HepG2 (cell line): ENCODE measurements at regions not wholly inside any gene's neighbourhood (a gene's known extent, or its start where the extent isn't known, plus 50 kb on each side); places are given as distances from the start of the nearest gene placed in this dataset.

ENCODE experiments used
- CBX5 ChIP-seq: sonication (generic); formaldehyde crosslinking; IDR thresholded peaks from 2 replicates; pipeline ENCODE4 v1.4.0; 2020; ENCODE audit warnings: missing genetic modification reagents, borderline replicate concordance
- DNMT3B ChIP-seq: conservative IDR thresholded peaks from 2 replicates; pipeline ENCODE4 v1.6.1; 2016; ENCODE audit warnings: missing biosample characterization, control low read depth
- GATAD2A ChIP-seq: IDR thresholded peaks from 2 replicates; pipeline ENCODE4 v1.6.1; 2016
- JUN ChIP-seq: sonication (generic); formaldehyde crosslinking; IDR thresholded peaks from 2 replicates; pipeline ENCODE4 v1.4.0; 2020; ENCODE audit warnings: mild to moderate bottlenecking, missing genetic modification reagents
- KDM3A ChIP-seq: IDR thresholded peaks from 2 replicates; pipeline ENCODE4 v1.6.1; 2018; ENCODE audit warnings: low read depth, missing compliant biosample characterization
- MAX ChIP-seq: IDR thresholded peaks from 2 replicates; pipeline ENCODE4 v1.6.1; 2012; ENCODE audit warnings: inconsistent platforms
- MXD4 ChIP-seq: IDR thresholded peaks from 2 replicates; pipeline ENCODE4 v1.6.1; 2016; ENCODE audit warnings: mild to moderate bottlenecking, missing biosample characterization, missing genetic modification reagents
- NR2F1 ChIP-seq, 2 experiments: fragments of 450-650 bp in 1 of 2; formaldehyde crosslinking in 1 of 2; IDR thresholded peaks; 2 replicates each; pipeline versions ENCODE4 v1.5.0 to v1.6.1; 2016 to 2020; ENCODE audit warnings: mild to moderate bottlenecking in 1 of 2, missing compliant biosample characterization in 1 of 2, missing genetic modification reagents in 1 of 2, moderate library complexity in 1 of 2
- TCF7 ChIP-seq: sonication (generic); IDR thresholded peaks from 2 replicates; pipeline ENCODE4 v1.6.1; 2016; ENCODE audit warnings: antibody characterized with exemption, low read depth
- YEATS4 ChIP-seq: sonication (generic); formaldehyde crosslinking; IDR thresholded peaks from 2 replicates; pipeline ENCODE4 v1.4.0; 2020; ENCODE audit warnings: missing genetic modification reagents, borderline replicate concordance
- ZEB1 ChIP-seq: IDR thresholded peaks from 2 replicates; pipeline ENCODE4 v1.6.1; 2012; ENCODE audit warnings: mild to moderate bottlenecking, low read depth, inconsistent platforms; ENCODE audit not compliant: insufficient replicate concordance
- ZFP82 ChIP-seq: sonication (generic); formaldehyde crosslinking; IDR thresholded peaks from 2 replicates; pipeline ENCODE4 v1.5.1; 2020; ENCODE audit warnings: mild to moderate bottlenecking, missing genetic modification reagents, borderline replicate concordance
- ZNF317 ChIP-seq: sonication (generic); formaldehyde crosslinking; IDR thresholded peaks from 2 replicates; pipeline ENCODE4 v1.5.0; 2020; ENCODE audit warnings: mild to moderate bottlenecking, missing genetic modification reagents
- ZNF331 ChIP-seq: sonication (generic); formaldehyde crosslinking; IDR thresholded peaks from 2 replicates; pipeline ENCODE4 v1.4.0; 2020; ENCODE audit warnings: missing genetic modification reagents
- ZNF543 ChIP-seq: sonication (generic); formaldehyde crosslinking; IDR thresholded peaks from 2 replicates; pipeline ENCODE4 v1.4.0; 2020; ENCODE audit warnings: mild to moderate bottlenecking, missing genetic modification reagents
- TF ChIP-seq, protein P1 (sequence below): sonication (generic); formaldehyde crosslinking; IDR thresholded peaks from 2 replicates; pipeline ENCODE4 v1.4.0; 2020; ENCODE audit warnings: mild to moderate bottlenecking, missing genetic modification reagents, borderline replicate concordance
- TF ChIP-seq, protein P2 (sequence below): sonication (generic); formaldehyde crosslinking; IDR thresholded peaks from 2 replicates; pipeline ENCODE4 v1.4.0; 2020; ENCODE audit warnings: missing genetic modification reagents
- TF ChIP-seq, protein P3 (sequence below), 2 experiments: IDR thresholded peaks; 2 replicates each; pipeline ENCODE4 v1.6.1; 2011 to 2012; ENCODE audit warnings: low read length in 2 of 2, borderline replicate concordance in 1 of 2, low read depth in 1 of 2, mild to moderate bottlenecking in 1 of 2, moderate library complexity in 1 of 2
- TF ChIP-seq, protein P4 (sequence below): IDR thresholded peaks from 2 replicates; pipeline ENCODE4 v1.6.1; 2016; ENCODE audit warnings: low read depth

DNA sequence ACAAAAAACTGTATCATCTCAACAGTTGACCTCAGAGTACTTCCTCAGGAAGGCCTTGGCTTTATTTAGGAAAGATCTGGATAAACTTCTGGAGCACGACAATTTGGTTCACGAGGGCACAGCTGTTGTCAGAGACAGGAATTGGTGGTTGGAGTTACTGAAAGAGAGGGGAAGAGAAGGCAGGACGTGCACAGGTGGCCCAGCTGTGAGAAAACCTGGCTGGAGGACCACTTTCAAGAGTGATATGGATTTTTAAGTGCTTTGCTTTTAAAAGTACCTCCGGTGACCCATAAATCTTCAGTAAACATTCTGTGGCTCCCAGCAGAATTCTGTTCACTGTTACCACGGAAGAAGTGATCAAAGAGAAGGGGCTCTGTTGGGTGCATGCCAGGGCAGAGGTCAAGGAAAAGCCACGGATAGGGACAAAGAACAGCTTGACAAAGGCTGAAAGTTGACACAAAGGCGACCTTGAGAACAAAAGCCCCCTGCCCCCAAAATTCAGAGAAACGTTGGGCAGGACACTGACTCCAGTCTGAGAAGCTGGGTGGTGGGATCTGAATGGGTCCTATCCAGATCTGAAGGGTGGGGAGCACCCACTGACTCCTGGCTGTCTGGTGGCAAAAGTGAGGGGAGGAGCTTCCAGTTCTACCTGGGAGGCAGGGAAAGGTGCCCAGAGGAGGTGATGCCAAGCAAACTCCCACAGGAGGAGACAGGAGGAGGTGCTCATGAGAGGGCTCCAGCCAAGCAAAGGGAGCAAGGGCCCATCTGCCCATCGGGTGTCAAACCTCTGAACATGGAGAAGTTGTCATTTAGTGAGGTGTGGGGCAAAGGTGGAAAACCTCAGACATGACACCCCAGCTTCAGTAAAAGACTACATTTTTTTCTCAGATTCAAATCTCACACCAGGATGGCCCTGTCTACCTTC is 89.4 kb upstream of the UXS1 start (continued):
- TF ChIP-seq, protein P1, sequence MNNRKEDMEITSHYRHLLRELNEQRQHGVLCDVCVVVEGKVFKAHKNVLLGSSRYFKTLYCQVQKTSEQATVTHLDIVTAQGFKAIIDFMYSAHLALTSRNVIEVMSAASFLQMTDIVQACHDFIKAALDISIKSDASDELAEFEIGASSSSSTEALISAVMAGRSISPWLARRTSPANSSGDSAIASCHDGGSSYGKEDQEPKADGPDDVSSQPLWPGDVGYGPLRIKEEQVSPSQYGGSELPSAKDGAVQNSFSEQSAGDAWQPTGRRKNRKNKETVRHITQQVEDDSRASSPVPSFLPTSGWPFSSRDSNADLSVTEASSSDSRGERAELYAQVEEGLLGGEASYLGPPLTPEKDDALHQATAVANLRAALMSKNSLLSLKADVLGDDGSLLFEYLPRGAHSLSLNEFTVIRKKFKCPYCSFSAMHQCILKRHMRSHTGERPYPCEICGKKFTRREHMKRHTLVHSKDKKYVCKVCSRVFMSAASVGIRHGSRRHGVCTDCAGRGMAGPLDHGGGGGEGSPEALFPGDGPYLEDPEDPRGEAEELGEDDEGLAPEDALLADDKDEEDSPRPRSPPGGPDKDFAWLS: 0 out of 2 replicates have a peak, but pooled peaks have one; percentile 27
- TF ChIP-seq JUN (CRISPR knock-in tag): 0 out of 2 replicates have a peak, but pooled peaks have one; percentile 5
- peak; percentile 63; the same call in 1 of the 2 replicates for TF ChIP-seq YEATS4 (CRISPR knock-in tag)
- TF ChIP-seq GATAD2A: peak; percentile 97
- TF ChIP-seq DNMT3B: 0 out of 2 replicates have a peak, but pooled peaks have one; percentile 26
- TF ChIP-seq, protein P2, sequence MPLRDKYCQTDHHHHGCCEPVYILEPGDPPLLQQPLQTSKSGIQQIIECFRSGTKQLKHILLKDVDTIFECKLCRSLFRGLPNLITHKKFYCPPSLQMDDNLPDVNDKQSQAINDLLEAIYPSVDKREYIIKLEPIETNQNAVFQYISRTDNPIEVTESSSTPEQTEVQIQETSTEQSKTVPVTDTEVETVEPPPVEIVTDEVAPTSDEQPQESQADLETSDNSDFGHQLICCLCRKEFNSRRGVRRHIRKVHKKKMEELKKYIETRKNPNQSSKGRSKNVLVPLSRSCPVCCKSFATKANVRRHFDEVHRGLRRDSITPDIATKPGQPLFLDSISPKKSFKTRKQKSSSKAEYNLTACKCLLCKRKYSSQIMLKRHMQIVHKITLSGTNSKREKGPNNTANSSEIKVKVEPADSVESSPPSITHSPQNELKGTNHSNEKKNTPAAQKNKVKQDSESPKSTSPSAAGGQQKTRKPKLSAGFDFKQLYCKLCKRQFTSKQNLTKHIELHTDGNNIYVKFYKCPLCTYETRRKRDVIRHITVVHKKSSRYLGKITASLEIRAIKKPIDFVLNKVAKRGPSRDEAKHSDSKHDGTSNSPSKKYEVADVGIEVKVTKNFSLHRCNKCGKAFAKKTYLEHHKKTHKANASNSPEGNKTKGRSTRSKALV (CRISPR knock-in tag): peak; percentile 46; the same call in 1 of the 2 replicates
- TF ChIP-seq ZFP82: peak; percentile 53; the same call in 1 of the 2 replicates
- TF ChIP-seq, protein P3, sequence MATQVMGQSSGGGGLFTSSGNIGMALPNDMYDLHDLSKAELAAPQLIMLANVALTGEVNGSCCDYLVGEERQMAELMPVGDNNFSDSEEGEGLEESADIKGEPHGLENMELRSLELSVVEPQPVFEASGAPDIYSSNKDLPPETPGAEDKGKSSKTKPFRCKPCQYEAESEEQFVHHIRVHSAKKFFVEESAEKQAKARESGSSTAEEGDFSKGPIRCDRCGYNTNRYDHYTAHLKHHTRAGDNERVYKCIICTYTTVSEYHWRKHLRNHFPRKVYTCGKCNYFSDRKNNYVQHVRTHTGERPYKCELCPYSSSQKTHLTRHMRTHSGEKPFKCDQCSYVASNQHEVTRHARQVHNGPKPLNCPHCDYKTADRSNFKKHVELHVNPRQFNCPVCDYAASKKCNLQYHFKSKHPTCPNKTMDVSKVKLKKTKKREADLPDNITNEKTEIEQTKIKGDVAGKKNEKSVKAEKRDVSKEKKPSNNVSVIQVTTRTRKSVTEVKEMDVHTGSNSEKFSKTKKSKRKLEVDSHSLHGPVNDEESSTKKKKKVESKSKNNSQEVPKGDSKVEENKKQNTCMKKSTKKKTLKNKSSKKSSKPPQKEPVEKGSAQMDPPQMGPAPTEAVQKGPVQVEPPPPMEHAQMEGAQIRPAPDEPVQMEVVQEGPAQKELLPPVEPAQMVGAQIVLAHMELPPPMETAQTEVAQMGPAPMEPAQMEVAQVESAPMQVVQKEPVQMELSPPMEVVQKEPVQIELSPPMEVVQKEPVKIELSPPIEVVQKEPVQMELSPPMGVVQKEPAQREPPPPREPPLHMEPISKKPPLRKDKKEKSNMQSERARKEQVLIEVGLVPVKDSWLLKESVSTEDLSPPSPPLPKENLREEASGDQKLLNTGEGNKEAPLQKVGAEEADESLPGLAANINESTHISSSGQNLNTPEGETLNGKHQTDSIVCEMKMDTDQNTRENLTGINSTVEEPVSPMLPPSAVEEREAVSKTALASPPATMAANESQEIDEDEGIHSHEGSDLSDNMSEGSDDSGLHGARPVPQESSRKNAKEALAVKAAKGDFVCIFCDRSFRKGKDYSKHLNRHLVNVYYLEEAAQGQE (IDR thresholded peaks at IDR 0.05; ENCODE audit: borderline replicate concordance in 1 of 2, low read depth in 1 of 2, low read length in 2 of 2): peak in 1 of 2 experiments; percentile 59; a peak in 1 of 4 replicates
- TF ChIP-seq MXD4 (CRISPR knock-in tag): 0 out of 2 replicates have a peak, but pooled peaks have one; percentile 11
- peak; percentile 87 for TF ChIP-seq ZNF331 (CRISPR knock-in tag)
- 0 out of 2 replicates have a peak, but pooled peaks have one; percentile 46 for TF ChIP-seq CBX5 (CRISPR knock-in tag)
- TF ChIP-seq, protein P4, sequence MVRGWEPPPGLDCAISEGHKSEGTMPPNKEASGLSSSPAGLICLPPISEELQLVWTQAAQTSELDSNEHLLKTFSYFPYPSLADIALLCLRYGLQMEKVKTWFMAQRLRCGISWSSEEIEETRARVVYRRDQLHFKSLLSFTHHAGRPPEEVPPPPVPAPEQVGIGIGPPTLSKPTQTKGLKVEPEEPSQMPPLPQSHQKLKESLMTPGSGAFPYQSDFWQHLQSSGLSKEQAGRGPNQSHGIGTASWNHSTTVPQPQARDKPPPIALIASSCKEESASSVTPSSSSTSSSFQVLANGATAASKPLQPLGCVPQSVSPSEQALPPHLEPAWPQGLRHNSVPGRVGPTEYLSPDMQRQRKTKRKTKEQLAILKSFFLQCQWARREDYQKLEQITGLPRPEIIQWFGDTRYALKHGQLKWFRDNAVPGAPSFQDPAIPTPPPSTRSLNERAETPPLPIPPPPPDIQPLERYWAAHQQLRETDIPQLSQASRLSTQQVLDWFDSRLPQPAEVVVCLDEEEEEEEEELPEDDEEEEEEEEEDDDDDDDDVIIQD (CRISPR knock-in tag): peak; percentile 89
- peak; percentile 89; the same call in 1 of the 2 replicates for TF ChIP-seq ZNF317 (CRISPR knock-in tag)
- peak; percentile 87 for TF ChIP-seq ZEB1
- peak; percentile 98 for TF ChIP-seq TCF7
- TF ChIP-seq KDM3A: peak; percentile 73; the same call in 1 of the 2 replicates
- TF ChIP-seq NR2F1 (CRISPR knock-in tag; IDR thresholded peaks at IDR 0.05): peak; percentile 98 to 99
- TF ChIP-seq ZNF543 (CRISPR knock-in tag): peak; percentile 60; the same call in 1 of the 2 replicates
- peak; percentile 66 for TF ChIP-seq MAX
